ENCODE measurements at regions not wholly inside any gene's neighbourhood (a gene's known extent, or its start where the extent isn't known, plus 50 kb on each side); places are given as distances from the start of the nearest gene placed in this dataset.

DNA sequence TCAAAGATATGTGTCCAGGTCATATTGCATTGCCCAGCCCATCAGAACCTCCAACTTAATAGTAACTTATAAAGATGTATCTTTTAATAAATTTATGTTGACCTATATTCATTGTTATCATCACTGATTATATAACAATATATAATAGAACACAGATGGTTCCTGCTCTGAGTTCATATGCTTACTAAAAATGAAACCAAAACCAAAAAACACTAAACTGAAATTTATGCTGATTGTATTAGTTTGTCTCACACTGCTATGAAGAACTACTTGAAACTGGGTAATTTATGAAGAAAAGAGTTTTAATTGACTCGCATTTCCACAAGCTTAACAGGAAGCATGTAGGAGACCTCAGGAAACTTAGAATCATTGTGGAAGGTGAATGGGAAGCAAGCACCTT is 462.5 kb upstream of the TYRP1 start:
- H3K4me3 ChIP-seq: no peak overlapping the region
- no peaks in the 10 kb centered on the region for H3K4me1 ChIP-seq
- intact Hi-C loops (cut with DNase I): no loop called here
- WGBS, 4 donors: 64 to 84% (median 73%) methylated on average over 1 of the region's 1 CpG
- H3K27ac ChIP-seq: no peak overlapping the region
- TF ChIP-seq, protein P1, sequence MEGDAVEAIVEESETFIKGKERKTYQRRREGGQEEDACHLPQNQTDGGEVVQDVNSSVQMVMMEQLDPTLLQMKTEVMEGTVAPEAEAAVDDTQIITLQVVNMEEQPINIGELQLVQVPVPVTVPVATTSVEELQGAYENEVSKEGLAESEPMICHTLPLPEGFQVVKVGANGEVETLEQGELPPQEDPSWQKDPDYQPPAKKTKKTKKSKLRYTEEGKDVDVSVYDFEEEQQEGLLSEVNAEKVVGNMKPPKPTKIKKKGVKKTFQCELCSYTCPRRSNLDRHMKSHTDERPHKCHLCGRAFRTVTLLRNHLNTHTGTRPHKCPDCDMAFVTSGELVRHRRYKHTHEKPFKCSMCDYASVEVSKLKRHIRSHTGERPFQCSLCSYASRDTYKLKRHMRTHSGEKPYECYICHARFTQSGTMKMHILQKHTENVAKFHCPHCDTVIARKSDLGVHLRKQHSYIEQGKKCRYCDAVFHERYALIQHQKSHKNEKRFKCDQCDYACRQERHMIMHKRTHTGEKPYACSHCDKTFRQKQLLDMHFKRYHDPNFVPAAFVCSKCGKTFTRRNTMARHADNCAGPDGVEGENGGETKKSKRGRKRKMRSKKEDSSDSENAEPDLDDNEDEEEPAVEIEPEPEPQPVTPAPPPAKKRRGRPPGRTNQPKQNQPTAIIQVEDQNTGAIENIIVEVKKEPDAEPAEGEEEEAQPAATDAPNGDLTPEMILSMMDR (IDR thresholded peaks at IDR 0.05): no peak
- no peak for TF ChIP-seq POLR2A (IDR thresholded peaks at IDR 0.05)
- DNase-seq (no peak), ATAC-seq (no peak)
- peaks cover 0 to 8% (median 0%) of the 10 kb centered on the region in 12 donors for H3K9me3 ChIP-seq
- H3K27me3 ChIP-seq: no peaks in the 10 kb centered on the region
- no peaks in the 10 kb centered on the region for H3K36me3 ChIP-seq

DNA sequence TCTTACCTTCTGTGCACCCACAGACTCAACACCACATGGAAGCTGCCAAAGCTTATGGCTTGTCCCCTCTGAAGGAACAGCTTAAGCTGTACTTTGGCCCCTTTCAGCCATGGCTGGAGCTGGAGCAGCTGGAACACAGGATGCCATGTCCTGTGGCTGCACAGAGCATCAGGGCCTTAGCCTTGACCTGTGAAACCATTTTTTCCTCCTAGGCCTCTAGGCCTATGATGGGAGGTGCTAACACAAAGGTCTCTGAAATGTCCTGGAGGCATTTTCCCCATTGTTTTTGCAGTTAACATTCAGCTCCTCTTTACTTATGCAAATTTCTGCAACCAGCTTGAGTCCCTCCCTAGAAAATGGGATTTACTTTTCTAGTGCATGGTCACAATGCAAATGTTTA is 461.4 kb upstream of the TYRP1 start:
- ATAC-seq: no peak

DNA sequence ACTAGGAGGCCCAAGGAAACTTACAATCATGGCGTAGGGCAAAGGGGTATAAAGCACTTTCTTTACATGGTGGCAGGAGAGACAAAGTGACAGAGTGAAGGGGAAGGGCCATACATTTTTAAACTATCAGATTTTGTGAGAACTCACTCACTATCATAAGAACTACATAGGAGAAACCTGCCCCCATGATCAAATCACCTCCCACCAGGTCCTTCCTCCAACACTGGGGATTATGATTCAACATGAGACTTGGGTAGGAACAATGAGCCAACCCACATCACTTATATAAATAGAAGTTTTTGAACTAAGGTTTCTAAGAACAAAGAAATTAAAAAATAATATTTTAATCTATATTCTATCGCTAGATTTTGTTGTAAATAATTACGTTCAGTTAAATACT is 460.3 kb upstream of the TYRP1 start:
- Histone ChIP-seq H3K4me3 (no peak overlapping the region), H3K36me3 (no peaks in the 10 kb centered on the region), H3K4me1 (no peaks in the 10 kb centered on the region), H3K27me3 (no peaks in the 10 kb centered on the region), H3K9me3 (peaks cover 0 to 9% (median 0%) of the 10 kb centered on the region in 12 donors), H3K27ac (no peak overlapping the region)
- 89 to 96% (median 92%) methylated on average over 3 of the region's 3 CpGs for WGBS, 4 donors
- ATAC-seq: no peak
- no peak for DNase-seq
- no peak for TF ChIP-seq POLR2A (IDR thresholded peaks at IDR 0.05)
- TF ChIP-seq, protein P1 (IDR thresholded peaks at IDR 0.05): no peak
- intact Hi-C loops (cut with DNase I): no loop called here

More for the DNA sequence above, 461.4 kb upstream of the TYRP1 start:
- Histone ChIP-seq H3K4me3 (no peak overlapping the region), H3K4me1 (no peaks in the 10 kb centered on the region), H3K36me3 (no peaks in the 10 kb centered on the region), H3K9me3 (peaks cover 0 to 9% (median 0%) of the 10 kb centered on the region in 12 donors), H3K27ac (no peak overlapping the region), H3K27me3 (no peaks in the 10 kb centered on the region)
- TF ChIP-seq, protein P1 (IDR thresholded peaks at IDR 0.05): no peak
- TF ChIP-seq POLR2A (IDR thresholded peaks at IDR 0.05): no peak
- intact Hi-C loops (cut with DNase I): no loop called here
- DNase-seq: no peak

DNA sequence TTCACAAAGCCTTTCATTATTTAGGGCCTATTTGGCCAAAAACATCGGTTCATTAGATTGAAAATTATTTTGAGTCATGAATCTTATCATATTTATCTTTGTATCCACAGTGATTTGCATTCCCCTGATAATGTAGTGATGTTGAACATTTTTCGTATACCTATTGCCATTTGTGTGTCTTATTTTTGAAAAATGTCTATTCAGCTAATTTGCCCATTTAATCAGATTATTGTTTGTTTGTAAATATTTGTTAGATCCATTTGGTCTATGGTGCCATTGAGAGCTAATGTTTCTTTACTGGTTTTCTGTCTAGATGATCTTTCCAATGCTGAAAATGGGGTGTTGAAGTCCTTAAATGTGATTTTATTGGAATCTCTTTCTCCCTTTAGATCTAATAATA is 439.2 kb upstream of the TYRP1 start:
- Histone ChIP-seq H3K9me3 (peaks cover 0 to 26% (median 6%) of the 10 kb centered on the region in 12 donors), H3K4me1 (no peaks in the 10 kb centered on the region), H3K27me3 (no peaks in the 10 kb centered on the region), H3K27ac (no peak overlapping the region), H3K4me3 (no peak overlapping the region), H3K36me3 (no peaks in the 10 kb centered on the region)
- no peak for TF ChIP-seq POLR2A (IDR thresholded peaks at IDR 0.05)
- TF ChIP-seq, protein P1 (IDR thresholded peaks at IDR 0.05): no peak
- intact Hi-C loops (cut with DNase I): no loop called here
- 31 to 72% (median 50%) methylated on average over 2 of the region's 2 CpGs for WGBS, 4 donors
- no peak for ATAC-seq
- DNase-seq: no peak

All from heart left ventricle (tissue), 16 donors.